ENCODE measurements at regions not wholly inside any gene's neighbourhood (a gene's known extent, or its start where the extent isn't known, plus 50 kb on each side); places are given as distances from the start of the nearest gene placed in this dataset.

DNA sequence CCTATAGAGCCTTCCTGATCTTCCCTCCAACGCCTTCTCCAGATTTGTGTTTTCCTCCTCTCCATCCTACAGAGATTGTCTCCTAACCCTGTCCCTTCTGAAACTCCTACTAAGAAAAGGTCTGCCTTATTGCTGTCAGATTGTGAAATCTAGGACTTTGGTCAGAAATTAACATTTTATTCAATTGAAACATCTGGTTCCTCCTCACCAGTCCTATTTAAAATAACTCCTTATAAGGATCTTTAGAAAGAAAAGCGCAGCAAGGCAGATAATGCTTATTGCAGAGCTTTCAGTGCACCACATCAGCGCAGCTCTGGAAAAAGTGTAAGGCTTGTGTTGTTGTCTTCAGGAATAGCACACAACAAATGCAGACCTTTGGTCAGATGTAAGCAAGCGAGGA lies 477.8 kb upstream of the CHST9 start:
- DNase-seq (ENCODE audit: low read depth) = no peak
- no peak overlapping the region for H3K4me3 ChIP-seq (ENCODE audit: low read depth, low read length)
- TF ChIP-seq, protein P1, sequence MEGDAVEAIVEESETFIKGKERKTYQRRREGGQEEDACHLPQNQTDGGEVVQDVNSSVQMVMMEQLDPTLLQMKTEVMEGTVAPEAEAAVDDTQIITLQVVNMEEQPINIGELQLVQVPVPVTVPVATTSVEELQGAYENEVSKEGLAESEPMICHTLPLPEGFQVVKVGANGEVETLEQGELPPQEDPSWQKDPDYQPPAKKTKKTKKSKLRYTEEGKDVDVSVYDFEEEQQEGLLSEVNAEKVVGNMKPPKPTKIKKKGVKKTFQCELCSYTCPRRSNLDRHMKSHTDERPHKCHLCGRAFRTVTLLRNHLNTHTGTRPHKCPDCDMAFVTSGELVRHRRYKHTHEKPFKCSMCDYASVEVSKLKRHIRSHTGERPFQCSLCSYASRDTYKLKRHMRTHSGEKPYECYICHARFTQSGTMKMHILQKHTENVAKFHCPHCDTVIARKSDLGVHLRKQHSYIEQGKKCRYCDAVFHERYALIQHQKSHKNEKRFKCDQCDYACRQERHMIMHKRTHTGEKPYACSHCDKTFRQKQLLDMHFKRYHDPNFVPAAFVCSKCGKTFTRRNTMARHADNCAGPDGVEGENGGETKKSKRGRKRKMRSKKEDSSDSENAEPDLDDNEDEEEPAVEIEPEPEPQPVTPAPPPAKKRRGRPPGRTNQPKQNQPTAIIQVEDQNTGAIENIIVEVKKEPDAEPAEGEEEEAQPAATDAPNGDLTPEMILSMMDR (conservative IDR thresholded peaks at IDR 0.05; ENCODE audit: low read depth, low read length) = no peak

- TF ChIP-seq, protein P1 (conservative IDR thresholded peaks at IDR 0.05; ENCODE audit: low read depth, low read length) = no peak
- no peak overlapping the region for H3K4me3 ChIP-seq (ENCODE audit: low read depth, low read length)
- no peak for DNase-seq (ENCODE audit: low read depth)
These were observed 477.4 kb upstream of the CHST9 start for GRCh38 chr18:27662537-27662936.

GRCh38 chr18:27661320-27662018 lies 476.4 kb upstream of the CHST9 start:
- TF ChIP-seq, protein P1 (conservative IDR thresholded peaks at IDR 0.05; ENCODE audit: low read depth, low read length) = no peak
- no peak overlapping the region for H3K4me3 ChIP-seq (ENCODE audit: low read depth, low read length)
- DNase-seq (ENCODE audit: low read depth) = no peak

DNA sequence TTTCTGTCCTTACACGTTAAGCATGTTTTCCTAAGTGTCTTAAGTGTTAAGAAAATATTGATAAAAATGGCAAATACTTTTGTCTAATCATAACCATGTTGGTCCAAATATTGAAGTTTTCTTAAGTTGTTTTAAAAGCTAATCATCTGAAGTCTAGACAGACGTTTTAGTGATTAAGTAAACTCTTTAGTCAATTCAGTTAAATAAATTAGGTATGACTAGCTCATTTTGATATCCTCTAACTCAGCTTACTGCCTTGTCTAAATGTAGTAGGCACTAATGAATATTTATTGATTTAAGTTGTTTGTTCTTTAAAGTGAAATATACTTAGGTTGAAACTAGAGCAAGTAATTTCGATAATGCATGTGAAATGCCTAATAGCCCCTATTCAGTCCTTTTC lies 471.8 kb upstream of the CHST9 start:
- no peak for DNase-seq (ENCODE audit: low read depth)
- TF ChIP-seq, protein P1 (conservative IDR thresholded peaks at IDR 0.05; ENCODE audit: low read depth, low read length) = no peak
- H3K4me3 ChIP-seq (ENCODE audit: low read depth, low read length) = no peak overlapping the region

- TF ChIP-seq, protein P1 (conservative IDR thresholded peaks at IDR 0.05; ENCODE audit: low read depth, low read length) = no peak
- DNase-seq (ENCODE audit: low read depth) = peak; percentile 68
These were observed 471.2 kb upstream of the CHST9 start for GRCh38 chr18:27656167-27656778.

GRCh38 chr18:27653247-27653646 lies 468.1 kb upstream of the CHST9 start:
- TF ChIP-seq, protein P1 (conservative IDR thresholded peaks at IDR 0.05; ENCODE audit: low read depth, low read length) = no peak

More at GRCh38 chr18:27656167-27656778, 471.2 kb upstream of the CHST9 start:
- H3K4me3 ChIP-seq (ENCODE audit: low read depth, low read length) = no peak overlapping the region

More at GRCh38 chr18:27653247-27653646, 468.1 kb upstream of the CHST9 start:
- DNase-seq (ENCODE audit: low read depth) = no peak
- H3K4me3 ChIP-seq (ENCODE audit: low read depth, low read length) = no peak overlapping the region

Data from epithelial cell of proximal tubule (primary cell).